ENCODE measurements at regions not wholly inside any gene's neighbourhood (a gene's known extent, or its start where the extent isn't known, plus 50 kb on each side); places are given as distances from the start of the nearest gene placed in this dataset.

DNA sequence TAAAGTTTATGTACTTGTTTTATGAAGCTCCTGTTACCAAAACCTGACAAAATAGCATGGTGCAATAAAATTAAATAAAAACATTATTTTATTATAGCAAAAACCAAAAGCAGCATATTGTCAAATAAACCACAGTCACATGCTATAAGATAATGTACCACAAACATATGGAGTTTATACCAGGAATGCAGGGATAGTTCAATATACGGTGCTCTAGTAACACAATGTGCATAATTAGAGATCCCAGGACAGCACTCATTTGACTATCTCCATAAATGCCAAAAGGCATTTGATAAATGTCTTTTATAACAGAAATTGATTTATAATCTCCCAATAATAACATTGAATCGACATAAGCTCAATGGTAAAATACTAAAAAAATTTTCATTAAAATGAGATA is 402.0 kb downstream of the RND3 start:
- H3K4me3 ChIP-seq (ENCODE audit: low read depth, low read length): no peak overlapping the region
- TF ChIP-seq, protein P1, sequence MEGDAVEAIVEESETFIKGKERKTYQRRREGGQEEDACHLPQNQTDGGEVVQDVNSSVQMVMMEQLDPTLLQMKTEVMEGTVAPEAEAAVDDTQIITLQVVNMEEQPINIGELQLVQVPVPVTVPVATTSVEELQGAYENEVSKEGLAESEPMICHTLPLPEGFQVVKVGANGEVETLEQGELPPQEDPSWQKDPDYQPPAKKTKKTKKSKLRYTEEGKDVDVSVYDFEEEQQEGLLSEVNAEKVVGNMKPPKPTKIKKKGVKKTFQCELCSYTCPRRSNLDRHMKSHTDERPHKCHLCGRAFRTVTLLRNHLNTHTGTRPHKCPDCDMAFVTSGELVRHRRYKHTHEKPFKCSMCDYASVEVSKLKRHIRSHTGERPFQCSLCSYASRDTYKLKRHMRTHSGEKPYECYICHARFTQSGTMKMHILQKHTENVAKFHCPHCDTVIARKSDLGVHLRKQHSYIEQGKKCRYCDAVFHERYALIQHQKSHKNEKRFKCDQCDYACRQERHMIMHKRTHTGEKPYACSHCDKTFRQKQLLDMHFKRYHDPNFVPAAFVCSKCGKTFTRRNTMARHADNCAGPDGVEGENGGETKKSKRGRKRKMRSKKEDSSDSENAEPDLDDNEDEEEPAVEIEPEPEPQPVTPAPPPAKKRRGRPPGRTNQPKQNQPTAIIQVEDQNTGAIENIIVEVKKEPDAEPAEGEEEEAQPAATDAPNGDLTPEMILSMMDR (IDR thresholded peaks at IDR 0.05; ENCODE audit: low read depth, low read length, missing control alignments): no peak
- in situ Hi-C loops (cut with HindIII; ENCODE audit: low sequenced_read_pairs): no loop called here
- no peak for DNase-seq (ENCODE audit: low read depth)

DNA sequence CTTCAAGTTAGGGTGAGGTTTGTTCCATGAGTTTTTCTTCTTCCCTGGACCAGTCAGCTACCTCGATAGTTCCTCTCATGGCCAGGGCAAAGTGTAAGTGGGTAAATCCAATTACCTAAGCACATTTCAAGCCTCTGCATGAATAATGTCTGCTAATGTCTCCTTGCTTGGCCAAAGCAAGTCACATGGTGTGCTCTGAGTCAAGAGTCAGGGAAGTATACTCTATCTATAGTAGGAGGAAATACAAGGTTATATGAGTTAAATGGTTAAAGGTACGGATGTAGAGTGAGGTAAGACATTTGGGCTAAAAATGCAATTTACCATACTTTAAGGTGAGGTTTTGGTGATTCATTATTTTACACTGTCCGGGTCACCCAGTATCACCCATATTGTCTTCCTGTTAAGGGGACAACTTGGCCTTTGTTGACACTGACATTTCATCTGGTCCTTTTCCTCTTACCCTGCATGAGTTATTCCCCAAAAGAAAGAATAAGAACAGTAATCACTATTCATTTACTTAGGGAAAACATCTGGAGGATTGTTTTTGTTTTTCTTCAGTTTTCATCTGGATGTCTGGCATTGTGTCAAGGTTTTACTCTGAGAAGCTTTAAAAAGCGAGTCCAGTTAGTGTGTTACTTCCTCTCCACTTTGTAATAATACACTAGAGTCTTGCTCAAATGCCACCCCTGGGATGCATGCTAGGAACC is 405.5 kb downstream of the RND3 start:
- in situ Hi-C loops (cut with HindIII; ENCODE audit: low sequenced_read_pairs): no loop called here
- no peak for DNase-seq (ENCODE audit: low read depth)
- H3K4me3 ChIP-seq (ENCODE audit: low read depth, low read length): no peak overlapping the region
- TF ChIP-seq, protein P1 (IDR thresholded peaks at IDR 0.05; ENCODE audit: low read depth, low read length, missing control alignments): no peak

DNA sequence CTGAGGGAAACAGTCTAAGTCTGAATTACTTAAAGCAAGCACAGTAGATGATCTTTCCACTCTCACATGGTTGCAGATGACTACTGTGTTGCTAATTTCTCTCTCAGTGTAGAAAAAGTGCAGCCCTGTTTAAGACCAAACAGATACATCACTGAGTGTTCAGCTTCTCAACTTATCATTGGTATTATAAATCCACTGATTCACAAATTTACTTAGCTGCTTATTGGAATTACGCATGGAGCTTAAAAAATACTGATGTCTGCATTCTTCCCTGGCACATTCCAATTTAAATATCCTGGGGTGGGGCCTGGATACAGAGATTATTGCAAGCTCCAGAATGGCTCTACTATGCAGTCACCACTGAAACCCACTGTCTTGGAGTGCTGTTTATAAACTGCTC is 411.2 kb downstream of the RND3 start:
- no peak overlapping the region for H3K4me3 ChIP-seq (ENCODE audit: low read depth, low read length)
- TF ChIP-seq, protein P1 (IDR thresholded peaks at IDR 0.05; ENCODE audit: low read depth, low read length, missing control alignments): no peak
- in situ Hi-C loops (cut with HindIII; ENCODE audit: low sequenced_read_pairs): loop anchor here (5.0 kb wide), 1 partner anchor 54 kb away; no protein-coding TSS in a partner anchor
- no peak for DNase-seq (ENCODE audit: low read depth)

DNA sequence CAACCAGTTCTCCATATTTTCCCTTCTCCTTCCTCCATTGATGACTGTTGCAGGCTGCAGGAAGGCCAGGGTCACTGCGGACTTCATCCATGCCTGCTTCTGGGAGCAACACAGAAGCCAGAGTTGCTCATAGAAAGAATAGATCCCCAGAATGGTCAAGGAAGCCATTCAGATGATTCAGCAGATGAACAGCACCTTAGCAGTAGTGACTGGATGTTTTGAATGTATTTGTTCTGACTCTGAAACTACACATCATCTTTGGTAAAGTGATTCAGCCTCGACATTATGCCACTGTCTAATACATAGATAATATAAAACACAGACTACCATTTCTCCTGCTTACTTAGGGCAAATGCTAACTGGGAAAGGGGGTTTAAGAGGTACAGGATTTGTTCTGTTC is 411.6 kb downstream of the RND3 start:
- in situ Hi-C loops (cut with HindIII; ENCODE audit: low sequenced_read_pairs): loop anchor here (5.0 kb wide), 1 partner anchor 54 kb away; no protein-coding TSS in a partner anchor
- DNase-seq (ENCODE audit: low read depth): no peak
- H3K4me3 ChIP-seq (ENCODE audit: low read depth, low read length): no peak overlapping the region
- TF ChIP-seq, protein P1 (IDR thresholded peaks at IDR 0.05; ENCODE audit: low read depth, low read length, missing control alignments): no peak

DNA sequence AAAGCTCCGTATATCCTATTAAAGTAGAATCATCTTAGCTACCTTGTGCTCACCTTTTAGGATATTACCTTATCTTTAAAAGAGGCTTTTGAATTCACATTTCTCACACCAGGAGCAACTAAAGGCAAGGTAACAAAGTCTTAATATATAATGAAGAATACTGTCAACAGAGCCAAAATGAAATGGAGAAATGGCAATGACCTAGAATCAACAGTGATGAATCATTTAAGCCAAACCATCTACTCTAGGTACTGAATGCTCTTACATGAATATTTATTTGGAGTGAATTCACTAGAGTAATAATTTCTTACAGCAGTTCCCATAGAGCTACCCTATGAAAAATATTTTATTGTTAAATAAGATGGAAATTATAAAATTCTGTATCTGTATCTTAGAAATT is 421.0 kb downstream of the RND3 start:
- TF ChIP-seq, protein P1 (IDR thresholded peaks at IDR 0.05; ENCODE audit: low read depth, low read length, missing control alignments): no peak
- no peak for DNase-seq (ENCODE audit: low read depth)
- in situ Hi-C loops (cut with HindIII; ENCODE audit: low sequenced_read_pairs): no loop called here
- H3K4me3 ChIP-seq (ENCODE audit: low read depth, low read length): no peak overlapping the region

DNA sequence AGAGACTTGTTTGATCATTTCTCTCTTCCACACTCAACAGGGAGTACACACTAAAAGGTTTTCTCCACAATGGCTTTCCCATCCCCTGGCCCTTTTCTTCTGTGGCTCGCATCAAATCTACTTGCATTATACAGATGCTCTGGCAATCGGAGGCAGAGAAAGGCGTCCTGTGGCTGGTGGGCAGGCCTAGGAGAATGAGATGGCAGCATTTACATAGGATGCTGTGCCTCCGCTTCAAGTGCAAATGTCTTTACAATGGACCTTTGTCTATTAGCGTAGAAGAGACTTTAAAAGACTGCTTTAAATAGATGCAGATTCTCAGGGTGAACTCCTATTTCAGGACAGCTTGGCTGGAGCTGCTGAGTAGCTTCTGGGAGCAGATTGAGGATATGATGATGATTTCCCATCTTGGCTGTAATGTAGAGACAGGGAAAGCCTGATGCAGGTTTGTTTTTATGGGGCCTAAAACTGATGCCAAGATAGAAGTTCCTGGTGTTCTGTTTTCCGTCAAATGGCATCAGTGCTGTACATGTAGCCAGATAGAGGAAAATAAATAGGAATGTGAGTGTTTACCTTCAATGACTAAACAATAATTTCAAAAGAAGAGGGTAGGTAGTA is 423.4 kb downstream of the RND3 start:
- in situ Hi-C loops (cut with HindIII; ENCODE audit: low sequenced_read_pairs): no loop called here
- no peak for DNase-seq (ENCODE audit: low read depth)
- TF ChIP-seq, protein P1 (IDR thresholded peaks at IDR 0.05; ENCODE audit: low read depth, low read length, missing control alignments): no peak
- H3K4me3 ChIP-seq (ENCODE audit: low read depth, low read length): no peak overlapping the region

Data from astrocyte of the cerebellum (primary cell).